Erythroblast (primary cell): ENCODE measurements at regions not wholly inside any gene's neighbourhood (a gene's known extent, or its start where the extent isn't known, plus 50 kb on each side); places are given as distances from the start of the nearest gene placed in this dataset.
"Not testable (repeated sequence)": the region's sequence is repeated elsewhere in the genome, so short reads cannot be mapped to it uniquely, and the experiment has no call there.

ENCODE experiments used
- DNase-seq, 2 experiments: peaks; one replicate each; lab custom pipeline; 2025; lab: John Stamatoyannopoulos, UW
- GATA1 ChIP-seq: IDR thresholded peaks from 2 replicates; pipeline ENCODE4 v1.6.1; 2011; ENCODE audit warnings: low read depth, mild to moderate bottlenecking, control low read depth, low read length, moderate library complexity
- POLR2A ChIP-seq: IDR thresholded peaks from 2 replicates; pipeline ENCODE4 v1.6.1; 2011; ENCODE audit warnings: mild to moderate bottlenecking, low read length

DNA sequence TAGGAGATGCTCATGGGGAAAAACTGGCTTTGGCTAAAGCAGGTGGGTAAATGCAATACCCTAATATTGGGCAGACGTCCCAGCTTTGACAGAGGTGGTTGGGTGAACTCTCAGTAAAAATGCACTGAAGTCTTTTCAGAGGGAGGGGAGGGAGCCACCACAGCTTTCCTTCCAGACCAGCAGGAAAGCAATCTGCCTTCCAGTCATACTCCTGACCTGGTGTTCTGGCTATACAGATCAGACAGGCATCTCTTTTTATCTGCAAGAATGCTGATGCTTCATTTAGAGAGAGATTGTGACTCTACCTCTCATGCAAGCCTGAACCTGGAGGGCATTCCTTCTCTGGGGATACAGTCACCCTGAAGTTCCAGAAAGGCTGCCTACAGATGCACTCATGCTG, 52.6 kb upstream of the ICA1 start:
- TF ChIP-seq POLR2A (no peak), GATA1 (no peak)
- DNase-seq = no peak

GRCh38 chr7:8319115-8319514, 57.1 kb upstream of the ICA1 start:
- no peak for DNase-seq
- TF ChIP-seq GATA1 = no peak
- TF ChIP-seq POLR2A = no peak

DNA sequence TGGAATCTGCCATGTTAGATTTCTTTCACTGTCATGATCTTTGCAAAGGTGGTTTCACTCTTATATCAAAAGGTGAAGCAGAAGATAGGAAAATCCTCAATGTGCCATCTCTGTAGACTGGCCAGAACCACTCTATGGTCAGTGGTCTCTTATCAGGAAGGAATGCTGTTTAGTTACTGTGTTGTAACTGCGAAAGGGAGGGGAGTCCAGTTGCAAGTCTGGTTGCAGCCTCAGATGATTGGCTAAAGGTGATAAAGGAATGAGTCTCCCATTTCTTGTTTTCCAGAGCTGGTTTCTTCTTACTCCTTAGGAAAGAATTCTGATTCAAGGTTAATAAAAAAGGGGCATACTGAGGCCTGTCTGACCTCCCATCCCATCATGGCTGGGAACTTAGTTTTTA, 58.2 kb upstream of the ICA1 start:
- DNase-seq = no peak
- TF ChIP-seq GATA1 (no peak), POLR2A (no peak)

DNA sequence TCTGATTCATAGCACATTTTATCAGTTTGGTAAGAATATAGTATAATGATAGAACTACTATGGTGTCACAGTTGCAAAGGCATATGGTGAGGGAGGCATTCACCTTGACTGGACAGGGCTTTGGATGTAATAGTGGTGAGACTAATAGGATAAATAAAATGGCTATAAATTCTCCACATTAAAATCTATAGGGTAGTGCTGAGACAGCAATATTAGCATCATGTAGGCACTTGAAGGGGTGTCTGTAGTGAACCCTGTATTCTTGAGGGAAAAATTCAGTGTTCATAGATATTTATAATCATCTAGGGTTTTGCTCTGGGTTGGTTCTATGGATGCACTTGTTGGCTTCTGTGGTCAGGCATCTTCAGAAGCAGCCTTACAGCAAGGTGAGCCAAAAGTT, 59.3 kb upstream of the ICA1 start:
- DNase-seq = no peak
- no peak for TF ChIP-seq GATA1
- TF ChIP-seq POLR2A = no peak

GRCh38 chr7:8322667-8323066, 60.7 kb upstream of the ICA1 start:
- no peak for TF ChIP-seq POLR2A
- no peak for TF ChIP-seq GATA1
- no peak for DNase-seq

- TF ChIP-seq GATA1 (no peak), POLR2A (no peak)
- DNase-seq = no peak
These were observed 63.1 kb upstream of the ICA1 start for GRCh38 chr7:8325067-8325466.

DNA sequence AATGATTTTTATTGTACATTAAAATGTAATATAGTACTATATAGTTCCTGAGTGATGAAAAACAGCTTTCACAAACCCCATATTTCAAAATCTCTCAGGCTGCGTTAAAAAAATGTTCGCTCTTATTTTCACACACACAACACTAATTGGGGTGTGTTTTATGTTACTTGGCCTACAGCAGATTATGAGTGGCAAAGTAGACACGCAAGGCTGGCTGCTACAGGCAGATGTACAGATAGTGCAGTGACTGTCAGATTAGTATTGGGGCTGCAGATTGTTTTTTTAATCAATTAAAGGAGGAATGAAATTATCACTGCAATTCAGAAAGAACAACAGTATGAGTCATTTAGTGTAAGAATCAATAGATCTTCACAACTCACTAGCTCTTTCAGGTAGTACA, 65.2 kb upstream of the ICA1 start:
- no peak for DNase-seq
- TF ChIP-seq GATA1 (no peak), POLR2A (no peak)

GRCh38 chr7:8338206-8338605, 76.2 kb upstream of the ICA1 start:
- no peak for TF ChIP-seq GATA1
- no peak for DNase-seq

DNA sequence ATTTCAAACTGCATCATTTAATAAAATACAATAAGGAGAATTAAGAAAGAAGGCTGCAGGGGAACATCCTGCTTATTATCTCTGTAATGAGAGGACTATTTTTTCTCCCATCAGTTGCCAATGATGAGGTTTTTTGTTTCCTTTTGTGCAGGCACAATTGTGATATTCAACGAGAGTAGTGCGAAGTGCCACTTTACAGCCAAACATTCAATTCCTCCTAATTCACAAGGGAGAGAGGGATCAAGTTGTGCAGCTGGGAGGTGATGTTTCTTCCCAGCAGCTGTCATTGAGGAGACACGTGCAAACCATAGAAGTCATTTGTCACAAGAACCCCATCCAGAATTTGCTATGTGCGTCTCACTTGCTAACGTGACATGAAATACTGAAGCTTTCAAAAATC, 81.6 kb upstream of the ICA1 start:
- no peak for DNase-seq
- TF ChIP-seq GATA1 (no peak), POLR2A (no peak)

DNA sequence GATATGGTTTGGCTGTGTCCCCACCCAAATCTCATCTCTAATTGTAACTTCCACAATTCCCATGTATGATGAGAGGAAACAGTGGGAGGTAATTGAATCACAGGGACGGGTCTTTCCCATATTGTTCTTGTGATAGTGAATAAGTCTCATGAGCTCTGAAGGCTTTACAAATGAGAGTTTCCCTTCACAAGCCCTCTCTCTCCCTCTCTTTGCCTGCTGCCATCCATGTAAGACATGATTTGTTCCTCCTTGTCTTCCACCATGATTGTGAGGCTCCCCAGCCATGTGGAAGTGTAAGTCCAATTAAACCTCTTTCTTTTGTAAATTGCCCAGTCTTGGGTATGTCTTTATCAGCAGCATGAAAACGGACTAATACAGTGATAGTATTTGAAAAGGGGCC, 85.4 kb upstream of the ICA1 start:
- not testable (repeated sequence) for DNase-seq

- not testable (repeated sequence) for DNase-seq
These were observed 81.8 kb upstream of the NXPH1 start for GRCh38 chr7:8351654-8352053.

DNA sequence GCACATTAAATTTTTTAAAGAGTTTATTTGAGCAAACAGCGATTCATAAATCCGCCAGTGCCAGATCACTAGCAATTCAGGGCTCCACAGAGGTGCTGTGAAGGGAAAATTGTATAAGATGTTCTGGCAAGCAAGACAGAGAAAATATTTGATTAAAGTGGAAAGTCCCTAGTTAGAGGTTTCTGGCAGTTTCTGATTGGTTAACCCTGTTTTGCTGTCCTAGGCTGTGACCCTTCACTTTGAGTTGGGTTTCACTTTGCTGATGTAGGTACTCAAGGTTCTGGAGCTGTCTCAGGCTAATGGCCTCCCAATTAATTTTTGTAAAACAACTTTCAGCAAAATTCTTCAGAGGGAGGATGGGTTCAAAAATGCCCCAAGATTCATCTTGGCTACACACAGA, 79.4 kb upstream of the NXPH1 start:
- no peak for TF ChIP-seq GATA1
- TF ChIP-seq POLR2A = no peak
- DNase-seq = no peak

DNA sequence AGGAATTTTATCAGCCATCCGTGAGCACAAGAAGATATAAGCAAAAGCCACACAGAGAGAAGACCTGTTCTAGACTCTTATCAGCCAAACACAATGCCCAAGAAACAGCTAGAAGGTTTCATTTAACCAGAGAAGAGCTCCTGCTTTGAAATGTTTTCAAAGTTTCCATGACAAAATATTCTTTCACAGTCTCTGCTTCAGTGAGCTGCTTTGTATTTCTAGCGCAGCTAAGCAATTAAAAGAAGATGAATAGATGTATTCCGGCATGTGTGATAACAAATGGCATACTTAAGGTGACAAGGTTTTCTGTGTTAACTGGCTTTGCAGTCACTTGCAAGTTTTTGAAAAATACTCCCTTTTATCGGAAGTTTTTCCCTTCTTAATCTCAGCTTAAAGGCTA, 78.9 kb upstream of the NXPH1 start:
- no peak for DNase-seq
- TF ChIP-seq GATA1 = no peak
- no peak for TF ChIP-seq POLR2A

DNA sequence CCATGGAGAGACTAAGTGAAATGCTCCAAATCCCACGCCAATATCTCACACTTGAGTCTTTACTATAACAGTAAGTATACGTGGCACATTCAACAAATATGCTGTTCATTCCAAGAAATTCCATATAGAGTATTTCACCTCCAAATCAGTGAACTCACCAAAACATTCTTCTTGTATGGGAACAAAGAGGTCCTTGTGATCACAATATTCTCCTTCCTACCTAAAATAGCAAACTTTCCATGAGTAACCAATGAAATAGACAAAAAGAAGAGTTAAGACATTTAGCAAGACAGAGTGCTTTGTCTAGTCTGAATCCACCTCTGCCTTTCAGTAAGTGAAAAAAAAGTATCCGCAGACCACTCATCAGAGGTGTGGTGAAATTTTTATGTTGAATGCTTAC, 77.3 kb upstream of the NXPH1 start:
- DNase-seq = no peak
- TF ChIP-seq POLR2A (no peak), GATA1 (no peak)

- no peak for TF ChIP-seq POLR2A
- no peak for TF ChIP-seq GATA1
- DNase-seq = no peak
These were observed 75.9 kb upstream of the NXPH1 start for GRCh38 chr7:8357536-8357935.

- TF ChIP-seq GATA1 = no peak
- no peak for TF ChIP-seq POLR2A
- no peak for DNase-seq
These were observed 72.8 kb upstream of the NXPH1 start for GRCh38 chr7:8360564-8361153.
